HG03575 (cell line): ENCODE measurements at regions not wholly inside any gene's neighbourhood (a gene's known extent, or its start where the extent isn't known, plus 50 kb on each side); places are given as distances from the start of the nearest gene placed in this dataset.
"Not testable (repeated sequence)": the region's sequence is repeated elsewhere in the genome, so short reads cannot be mapped to it uniquely, and the experiment has no call there.

Experiments used
- ATAC-seq: cut with Tn5 transposase; IDR thresholded peaks from one replicate; pipeline ENCODE4 v1.9.1; 2021; ENCODE audit not compliant: unreplicated experiment, insufficient number of reproducible peaks, low FRiP score; ENCODE audit errors: extremely low read depth

DNA sequence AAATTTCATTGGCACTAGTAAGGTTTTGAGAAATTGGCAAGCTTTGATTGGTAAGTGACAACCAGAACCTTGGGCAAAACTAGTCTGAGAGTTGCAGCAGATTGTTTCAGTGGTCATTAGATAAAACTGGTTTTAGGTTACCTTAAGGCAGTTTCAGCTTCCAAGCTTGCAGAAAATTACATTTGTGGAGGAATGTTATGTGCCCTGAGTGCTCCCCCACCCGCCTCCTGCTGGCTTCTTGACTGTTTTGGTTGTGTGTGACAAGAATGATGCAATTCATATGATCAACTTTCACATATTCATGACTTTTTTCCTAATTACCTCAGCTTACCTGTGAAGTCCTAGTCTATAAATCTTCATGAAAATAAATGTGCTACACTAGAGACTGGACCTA lies 599.5 kb upstream of the ZNF804A start:
- ATAC-seq, result no peak

- ATAC-seq, result peak; percentile 99
These were observed 593.9 kb upstream of the ZNF804A start for GRCh38 chr2:184004289-184004947.

DNA sequence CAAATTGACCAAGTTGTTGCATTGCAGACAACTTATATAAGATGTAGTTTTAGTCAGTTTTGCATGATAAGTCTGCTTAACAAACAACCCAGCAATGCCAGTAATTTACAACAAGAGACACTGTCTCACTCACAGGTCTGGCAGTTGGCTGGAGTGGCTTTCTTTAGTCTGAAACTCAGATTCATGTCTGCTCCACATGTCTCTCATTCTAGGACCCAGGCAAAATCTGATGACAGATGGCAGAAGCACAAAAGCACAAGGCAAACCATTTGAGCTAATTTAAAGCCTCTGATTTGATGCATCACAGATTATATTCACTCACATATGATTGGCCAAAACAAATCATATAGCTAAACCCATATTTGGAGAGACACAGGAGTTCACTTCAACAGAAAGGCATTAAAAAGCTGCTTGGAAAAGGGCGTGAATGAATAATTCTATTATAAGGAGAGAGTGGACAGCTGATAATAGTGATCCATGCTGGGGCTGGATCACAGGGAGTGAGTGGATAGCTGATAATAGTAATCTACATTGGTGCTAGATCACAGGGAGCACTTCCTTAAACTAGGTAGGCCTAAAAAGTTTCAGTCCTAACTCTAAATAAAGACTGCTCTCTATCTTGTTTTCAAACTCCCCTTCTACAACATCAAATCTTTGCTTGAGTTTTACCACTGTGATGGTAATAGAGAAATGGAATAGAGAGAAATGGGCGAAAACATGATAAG lies 593.2 kb upstream of the ZNF804A start:
- peak; percentile 3 for ATAC-seq

- ATAC-seq, result no peak
These were observed 591.3 kb upstream of the ZNF804A start for GRCh38 chr2:184006998-184007397.

GRCh38 chr2:184026961-184027360 lies 571.4 kb upstream of the ZNF804A start:
- ATAC-seq, result no peak

DNA sequence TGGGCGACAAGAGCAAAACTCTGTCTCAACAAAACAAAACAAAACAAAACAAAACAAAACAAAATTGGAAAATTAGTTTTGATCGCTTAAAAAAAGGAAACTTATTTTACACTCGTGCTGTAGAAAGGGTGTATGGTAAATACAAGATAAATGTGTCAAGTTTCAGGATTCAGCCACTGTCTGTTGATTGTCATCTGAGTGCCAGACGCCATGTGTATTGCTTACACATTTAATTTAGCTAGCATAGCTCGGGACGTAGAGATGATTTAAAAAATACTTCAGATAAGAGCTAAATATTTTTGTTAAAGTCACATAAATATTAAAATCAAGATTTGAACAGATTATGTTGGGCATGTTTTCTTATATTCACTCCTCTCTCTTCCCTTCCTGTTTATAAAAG lies 568.1 kb upstream of the ZNF804A start:
- ATAC-seq, result no peak

DNA sequence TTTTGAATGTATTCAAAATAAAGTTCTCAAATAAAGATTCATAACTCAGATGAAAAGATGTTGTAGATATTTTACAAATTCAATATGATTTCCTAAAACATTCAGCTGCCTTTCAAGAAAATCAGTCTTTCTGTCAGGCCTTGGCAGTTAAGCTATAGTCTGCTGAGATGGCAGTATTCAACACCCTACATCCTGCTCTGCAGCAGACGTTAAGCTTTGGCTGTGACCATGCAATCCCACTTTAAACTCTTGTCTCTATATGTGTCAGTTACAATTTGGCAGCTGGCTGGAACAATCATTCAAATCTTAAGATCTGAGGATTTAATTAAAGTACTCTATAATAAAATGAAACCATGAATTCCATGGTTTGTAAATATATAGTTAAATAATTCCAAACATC lies 567.3 kb upstream of the ZNF804A start:
- ATAC-seq, result no peak

- ATAC-seq, result no peak
These were observed 566.8 kb upstream of the ZNF804A start for GRCh38 chr2:184031402-184032147.

DNA sequence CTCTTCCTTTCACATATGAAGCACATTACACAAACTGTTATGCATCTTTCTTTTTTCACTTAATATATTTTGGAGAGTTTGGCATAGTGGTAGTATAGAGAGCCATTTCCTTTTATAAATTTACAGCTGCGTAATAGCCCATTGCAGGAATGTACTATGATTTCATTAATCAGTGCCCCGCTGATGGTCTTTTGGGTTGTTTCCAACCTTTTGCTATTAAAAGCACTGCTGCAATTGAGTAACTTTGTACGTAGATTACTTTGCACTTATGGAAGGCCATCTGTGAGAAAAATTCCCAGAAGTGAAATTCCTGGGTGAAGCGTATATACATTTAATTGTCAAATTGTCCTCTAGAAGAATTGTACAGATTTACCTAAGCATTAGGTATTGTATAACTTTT lies 565.3 kb upstream of the ZNF804A start:
- no peak for ATAC-seq

GRCh38 chr2:184037273-184037672 lies 561.1 kb upstream of the ZNF804A start:
- ATAC-seq, result no peak

DNA sequence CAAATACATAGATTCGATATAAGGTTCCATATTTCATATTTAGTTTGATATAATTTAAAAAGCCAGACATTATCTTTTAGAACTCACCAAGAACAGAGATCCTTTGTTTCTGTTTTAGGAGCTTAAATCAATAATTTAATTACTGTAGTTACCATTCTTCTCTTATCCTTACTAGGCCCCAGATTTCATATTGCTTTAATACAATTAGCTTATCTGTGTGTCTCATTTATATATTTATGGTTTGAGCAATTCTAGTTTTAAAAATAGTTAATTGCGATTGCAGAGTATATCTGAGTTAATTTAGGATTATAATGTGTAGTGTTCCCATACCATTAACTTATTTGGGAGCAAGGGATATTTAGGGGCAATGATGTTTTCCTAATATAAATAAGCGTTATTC lies 558.8 kb upstream of the ZNF804A start:
- ATAC-seq, result no peak

GRCh38 chr2:184040230-184040629 lies 558.1 kb upstream of the ZNF804A start:
- no peak for ATAC-seq

DNA sequence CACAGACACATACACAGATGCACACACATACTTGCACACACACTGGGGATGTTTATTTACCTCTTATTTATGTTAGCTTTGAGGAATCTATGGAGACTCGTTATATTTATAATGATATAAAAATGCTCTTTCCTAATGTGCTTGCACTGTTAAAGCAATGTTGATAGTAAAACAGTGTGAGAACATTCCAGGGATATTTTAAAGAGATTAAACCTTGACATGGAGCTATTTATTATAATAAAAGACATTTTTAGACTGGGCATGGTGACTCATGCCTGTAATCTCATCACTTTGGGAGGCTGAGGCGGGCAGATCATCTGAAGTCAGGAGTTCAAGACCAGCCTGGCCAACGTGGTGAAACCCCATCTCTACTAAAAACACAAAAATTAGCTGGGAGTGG lies 557.3 kb upstream of the ZNF804A start:
- no peak for ATAC-seq

- ATAC-seq, result no peak
These were observed 556.6 kb upstream of the ZNF804A start for GRCh38 chr2:184041777-184042176.

- ATAC-seq, result no peak
These were observed 550.8 kb upstream of the ZNF804A start for GRCh38 chr2:184047536-184047935.

GRCh38 chr2:184049566-184049965 lies 548.8 kb upstream of the ZNF804A start:
- no peak for ATAC-seq

- ATAC-seq, result no peak
These were observed 545.0 kb upstream of the ZNF804A start for GRCh38 chr2:184053326-184053725.

- not testable (repeated sequence) for ATAC-seq
These were observed 543.9 kb upstream of the ZNF804A start for GRCh38 chr2:184054419-184054818.

GRCh38 chr2:184057910-184058309 lies 540.4 kb upstream of the ZNF804A start:
- ATAC-seq, result no peak

DNA sequence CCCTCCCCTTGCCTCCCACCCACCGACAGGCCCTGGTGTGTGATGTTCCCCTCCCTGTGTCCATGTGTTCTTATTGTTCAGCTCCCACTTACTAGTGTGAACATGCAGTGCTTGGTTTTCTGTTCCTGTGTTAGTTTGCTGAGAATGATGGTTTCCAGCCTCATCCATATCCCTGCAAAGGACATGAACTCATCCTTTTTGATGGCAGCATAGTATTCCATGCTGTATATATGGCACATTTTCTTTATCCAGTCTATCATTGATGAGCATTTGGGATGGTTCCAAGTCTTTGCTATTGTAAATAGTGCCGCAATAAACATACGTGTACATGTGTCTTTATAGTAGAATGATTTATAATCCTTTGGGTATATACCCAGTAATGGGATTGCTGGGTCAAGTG lies 538.1 kb upstream of the ZNF804A start:
- ATAC-seq, result not testable (repeated sequence)
